Renal pelvis (tissue), 1 donor: ENCODE measurements at regions not wholly inside any gene's neighbourhood (a gene's known extent, or its start where the extent isn't known, plus 50 kb on each side); places are given as distances from the start of the nearest gene placed in this dataset.

Experiments
- DNase-seq: peaks from one replicate; pipeline ENCODE4 v3.0.0-alpha.2; 2013

- DNase-seq: no peak
These were observed 73.9 kb downstream of the CASP3 start for GRCh38 chr4:184575306-184575705.

GRCh38 chr4:184574861-184575260 lies 74.4 kb downstream of the CASP3 start:
- no peak for DNase-seq

DNA sequence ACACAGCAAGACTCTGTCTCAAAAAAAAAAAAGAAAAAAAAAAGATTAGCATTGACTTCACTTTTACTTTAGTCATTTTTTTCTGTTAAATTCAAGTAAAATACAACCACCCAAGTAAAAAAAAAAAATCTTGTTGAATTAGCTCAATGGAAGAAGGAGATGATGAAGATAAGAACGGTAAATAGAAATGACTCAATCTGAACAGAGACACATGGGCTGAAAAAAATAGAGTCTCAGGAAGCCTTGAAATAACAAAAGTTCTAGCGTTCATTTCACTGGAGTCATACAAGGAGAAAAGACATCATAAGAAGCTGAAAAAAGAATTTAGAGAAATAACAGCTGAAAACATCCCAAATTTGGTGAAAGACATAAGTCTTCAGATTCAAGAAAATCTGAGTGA lies 75.5 kb downstream of the CASP3 start:
- no peak for DNase-seq

GRCh38 chr4:184568770-184569169 lies 80.5 kb downstream of the CASP3 start:
- no peak for DNase-seq

- DNase-seq: no peak
These were observed 85.6 kb downstream of the CASP3 start for GRCh38 chr4:184563621-184564020.

GRCh38 chr4:184558996-184559395 lies 84.6 kb upstream of the IRF2 start:
- DNase-seq: no peak

DNA sequence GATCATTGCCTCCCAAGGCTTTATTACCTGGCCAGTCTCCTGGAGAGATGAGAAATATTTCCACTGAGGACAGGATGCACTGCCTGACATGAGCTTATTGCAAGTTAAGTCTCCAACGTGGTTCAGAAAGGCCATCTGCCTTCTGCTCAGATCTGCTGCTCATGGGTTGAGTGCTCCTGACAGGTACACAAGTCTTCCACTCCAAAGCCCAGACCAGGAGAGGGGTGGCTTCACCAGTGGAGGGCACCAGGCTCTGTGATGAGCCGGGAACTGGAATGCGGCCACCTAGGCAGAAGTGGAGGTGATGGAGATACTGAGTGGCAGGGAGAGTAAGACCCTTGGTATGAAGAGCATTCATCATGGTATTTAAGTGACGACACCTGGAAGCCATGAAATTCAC lies 79.5 kb upstream of the IRF2 start:
- DNase-seq: no peak

GRCh38 chr4:184550476-184550875 lies 76.1 kb upstream of the IRF2 start:
- no peak for DNase-seq

GRCh38 chr4:184548648-184549341 lies 74.4 kb upstream of the IRF2 start:
- no peak for DNase-seq

DNA sequence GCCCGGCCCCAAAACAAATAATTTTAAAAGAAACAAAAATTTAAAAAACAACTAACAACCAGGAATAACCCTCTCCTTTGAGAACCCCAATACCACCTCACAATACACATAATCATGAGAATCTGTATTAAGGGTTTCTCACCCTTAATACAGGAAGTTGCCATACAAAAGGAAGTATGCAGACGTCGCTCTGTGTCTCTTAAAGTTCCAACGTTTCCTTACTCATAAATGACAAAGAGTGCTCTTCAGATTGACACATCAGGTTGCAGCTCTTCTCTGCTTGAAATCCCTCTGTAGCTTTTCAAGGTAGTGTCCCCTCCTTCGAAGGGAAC lies 73.9 kb upstream of the IRF2 start:
- DNase-seq: no peak

GRCh38 chr4:184544788-184545409 lies 70.5 kb upstream of the IRF2 start:
- no peak for DNase-seq

- no peak for DNase-seq
These were observed 67.6 kb upstream of the IRF2 start for GRCh38 chr4:184541907-184542306.

GRCh38 chr4:184540307-184540706 lies 66.0 kb upstream of the IRF2 start:
- DNase-seq: no peak

DNA sequence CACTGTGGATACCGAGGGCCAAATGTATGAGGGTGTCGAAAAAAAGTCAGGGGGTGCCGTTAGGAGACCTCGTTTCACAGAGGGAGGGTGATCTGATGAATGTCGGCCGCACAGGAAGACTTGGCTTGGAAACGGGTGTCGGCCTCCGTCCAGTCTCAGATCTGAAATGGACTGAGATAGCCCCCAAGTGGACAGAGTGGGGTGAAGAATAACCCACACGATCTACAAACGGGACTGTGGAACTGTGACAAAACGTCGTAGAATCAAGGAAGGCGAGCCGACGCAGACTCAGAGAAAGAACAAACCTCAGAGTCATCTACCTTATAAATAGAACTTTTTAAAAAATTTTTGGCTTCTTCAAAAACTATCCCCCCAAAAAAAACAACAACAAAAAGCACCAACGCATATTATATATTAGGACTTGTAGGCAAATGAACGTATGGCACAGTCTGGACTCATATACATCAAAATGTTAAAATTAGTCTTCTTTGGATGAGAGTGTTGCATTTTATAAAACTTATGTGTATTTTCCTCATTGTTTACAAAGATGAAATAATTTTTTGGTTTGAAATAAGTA lies 63.8 kb upstream of the IRF2 start:
- DNase-seq: peak; percentile 93

DNA sequence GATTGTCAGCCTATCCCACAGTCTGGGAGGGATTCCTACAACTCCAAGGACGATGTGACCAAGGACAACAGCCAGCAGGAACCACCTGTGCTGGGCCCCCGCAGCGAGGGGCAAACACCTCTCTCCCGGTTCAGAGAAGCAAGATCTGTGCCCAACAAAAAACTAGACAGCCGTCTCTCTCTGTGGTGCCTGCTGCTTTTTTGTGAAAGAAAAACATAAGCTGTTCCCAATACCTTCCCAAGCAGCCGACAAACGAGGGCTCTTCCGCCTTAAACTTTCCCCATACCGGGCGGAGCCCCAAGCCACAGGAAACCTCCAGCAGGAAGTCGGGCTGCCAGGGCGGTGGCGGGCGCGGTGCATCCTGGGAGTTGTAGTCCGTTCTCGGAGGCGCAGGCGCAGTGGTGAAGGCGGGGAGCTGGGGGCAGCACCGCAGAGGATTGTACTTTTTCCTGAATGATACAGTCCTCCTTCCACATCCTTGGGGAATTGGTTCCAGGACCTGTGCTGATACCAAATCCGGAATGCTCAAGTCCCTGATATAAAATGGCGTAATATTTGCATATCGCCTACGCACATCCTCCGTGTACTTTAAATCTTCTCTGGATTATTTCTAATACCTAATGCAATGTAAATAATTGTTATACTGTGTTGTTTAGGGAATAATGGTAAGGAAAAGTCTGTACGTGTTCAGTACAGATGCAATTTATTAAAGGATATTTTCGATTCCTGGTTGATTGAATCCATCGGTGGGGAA lies 63.1 kb upstream of the IRF2 start:
- DNase-seq: peak; percentile 95

- no peak for DNase-seq
These were observed 62.5 kb upstream of the IRF2 start for GRCh38 chr4:184536881-184537248.

GRCh38 chr4:184536065-184536880 lies 61.9 kb upstream of the IRF2 start:
- DNase-seq: no peak

- peak; percentile 55 for DNase-seq
These were observed 60.4 kb upstream of the IRF2 start for GRCh38 chr4:184534511-184535391.

- no peak for DNase-seq
These were observed 59.6 kb upstream of the IRF2 start for GRCh38 chr4:184533908-184534307.

DNA sequence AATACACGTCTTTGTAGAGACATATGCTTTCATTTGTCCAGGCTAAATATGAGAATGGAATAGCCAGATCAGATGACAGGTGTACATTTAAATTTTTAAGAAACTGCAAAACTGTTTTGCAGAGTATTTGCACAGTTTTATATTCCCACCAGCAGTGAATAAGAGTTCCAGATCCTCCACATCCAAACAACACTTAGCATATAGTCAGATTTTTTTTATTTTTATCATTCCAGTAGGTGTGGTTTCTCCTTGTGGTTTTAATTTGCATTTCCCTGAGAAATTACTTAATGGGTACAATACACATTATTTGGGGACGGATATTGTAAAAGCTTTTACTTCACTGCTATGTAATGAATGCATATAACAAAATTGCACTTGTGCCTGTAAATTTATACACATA lies 56.7 kb upstream of the IRF2 start:
- DNase-seq: no peak

DNA sequence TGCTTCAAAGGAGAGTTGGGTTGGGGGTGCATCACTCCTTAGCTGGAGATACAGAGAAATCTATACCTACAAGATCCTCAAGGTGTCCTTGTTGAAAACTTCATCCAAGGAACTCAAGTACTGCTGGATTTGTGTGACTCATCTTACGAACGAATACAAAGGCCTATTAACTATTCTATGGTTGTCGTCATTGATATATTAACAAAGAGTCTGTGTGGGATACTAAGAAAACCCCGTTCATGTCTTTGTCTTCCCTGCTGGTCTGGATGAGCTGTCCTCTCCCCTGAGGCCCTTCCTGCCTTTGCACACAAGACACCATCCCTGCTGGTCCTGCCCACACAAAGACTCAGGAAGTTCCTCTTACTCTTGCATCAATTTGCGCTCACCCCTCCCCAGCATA lies 54.9 kb upstream of the IRF2 start:
- no peak for DNase-seq
